NCI-H1436 (cell line): ENCODE measurements at regions not wholly inside any gene's neighbourhood (a gene's known extent, or its start where the extent isn't known, plus 50 kb on each side); places are given as distances from the start of the nearest gene placed in this dataset.
A peak's percentile ranks its signal among the peaks of the same experiment; 100 is the strongest.
"Not testable (repeated sequence)": the region's sequence is repeated elsewhere in the genome, so short reads cannot be mapped to it uniquely, and the experiment has no call there.

ENCODE experiments used
- DNase-seq: peaks from one replicate; lab custom pipeline; 2025; lab: John Stamatoyannopoulos, UW

GRCh38 chr4:171532968-171533367 lies 280.2 kb upstream of the GALNTL6 start:
- DNase-seq: no peak

- DNase-seq: no peak
These were observed 288.3 kb upstream of the GALNTL6 start for GRCh38 chr4:171524903-171525302.

GRCh38 chr4:171521726-171522125 lies 291.5 kb upstream of the GALNTL6 start:
- DNase-seq: no peak

GRCh38 chr4:171519457-171519856 lies 293.7 kb upstream of the GALNTL6 start:
- DNase-seq: no peak

- DNase-seq: no peak
These were observed 295.3 kb upstream of the GALNTL6 start for GRCh38 chr4:171517883-171518282.

GRCh38 chr4:171516694-171517093 lies 296.5 kb upstream of the GALNTL6 start:
- no peak for DNase-seq

GRCh38 chr4:171484681-171485080 lies 328.5 kb upstream of the GALNTL6 start:
- no peak for DNase-seq

- DNase-seq: no peak
These were observed 335.0 kb upstream of the GALNTL6 start for GRCh38 chr4:171478181-171478580.

GRCh38 chr4:171475111-171475510 lies 338.1 kb upstream of the GALNTL6 start:
- not testable (repeated sequence) for DNase-seq

GRCh38 chr4:171473155-171473554 lies 340.0 kb upstream of the GALNTL6 start:
- DNase-seq: no peak

GRCh38 chr4:171472230-171472629 lies 341.0 kb upstream of the GALNTL6 start:
- no peak for DNase-seq

GRCh38 chr4:171464499-171464898 lies 348.7 kb upstream of the GALNTL6 start:
- DNase-seq: no peak

GRCh38 chr4:171461191-171461590 lies 352.0 kb upstream of the GALNTL6 start:
- DNase-seq: no peak

GRCh38 chr4:171448919-171449481 lies 364.2 kb upstream of the GALNTL6 start:
- DNase-seq: no peak

- DNase-seq: no peak
These were observed 364.8 kb upstream of the GALNTL6 start for GRCh38 chr4:171448358-171448757.

GRCh38 chr4:171441300-171441941 lies 371.8 kb upstream of the GALNTL6 start:
- no peak for DNase-seq

GRCh38 chr4:171433674-171434073 lies 379.5 kb upstream of the GALNTL6 start:
- no peak for DNase-seq

GRCh38 chr4:171432536-171432935 lies 380.7 kb upstream of the GALNTL6 start:
- no peak for DNase-seq

GRCh38 chr4:171430495-171430894 lies 382.7 kb upstream of the GALNTL6 start:
- no peak for DNase-seq

GRCh38 chr4:171397175-171397574 lies 416.0 kb upstream of the GALNTL6 start:
- DNase-seq: no peak

GRCh38 chr4:171390626-171391025 lies 422.6 kb upstream of the GALNTL6 start:
- peak; percentile 13 for DNase-seq

- DNase-seq: no peak
These were observed 434.9 kb upstream of the GALNTL6 start for GRCh38 chr4:171378323-171378722.

GRCh38 chr4:171376724-171377123 lies 436.5 kb upstream of the GALNTL6 start:
- no peak for DNase-seq

- DNase-seq: no peak
These were observed 459.7 kb upstream of the GALNTL6 start for GRCh38 chr4:171353535-171353934.
